IPS-NIHi11 (cell line): ENCODE measurements at regions not wholly inside any gene's neighbourhood (a gene's known extent, or its start where the extent isn't known, plus 50 kb on each side); places are given as distances from the start of the nearest gene placed in this dataset.
"Not testable (repeated sequence)": the region's sequence is repeated elsewhere in the genome, so short reads cannot be mapped to it uniquely, and the experiment has no call there.

Source experiments
- DNase-seq: peaks from one replicate; pipeline ENCODE4 v3.0.0; 2012; ENCODE audit warnings: mixed read lengths, low spot score

GRCh38 chr1:243074224-243074623 lies 180.9 kb downstream of the CEP170 start:
- DNase-seq: not testable (repeated sequence)

GRCh38 chr1:243067056-243067455 lies 188.0 kb downstream of the CEP170 start:
- not testable (repeated sequence) for DNase-seq

GRCh38 chr1:243061965-243062364 lies 193.1 kb downstream of the CEP170 start:
- not testable (repeated sequence) for DNase-seq

- DNase-seq: not testable (repeated sequence)
Measured at GRCh38 chr1:243055510-243055909, 199.6 kb downstream of the CEP170 start.

GRCh38 chr1:243055091-243055490 lies 200.0 kb downstream of the CEP170 start:
- DNase-seq: peak; percentile 0

- DNase-seq: not testable (repeated sequence)
Measured at GRCh38 chr1:243054681-243055080, 200.4 kb downstream of the CEP170 start.

- not testable (repeated sequence) for DNase-seq
Measured at GRCh38 chr1:243053048-243053447, 202.0 kb downstream of the CEP170 start.

- not testable (repeated sequence) for DNase-seq
Measured at GRCh38 chr1:243050613-243051012, 204.5 kb downstream of the CEP170 start.

- DNase-seq: not testable (repeated sequence)
Measured at GRCh38 chr1:243049716-243050115, 205.4 kb downstream of the CEP170 start.

- not testable (repeated sequence) for DNase-seq
Measured at GRCh38 chr1:243021365-243021764, 233.7 kb downstream of the CEP170 start.

GRCh38 chr1:243019030-243019635 lies 235.9 kb downstream of the CEP170 start:
- DNase-seq: not testable (repeated sequence)

- not testable (repeated sequence) for DNase-seq
Measured at GRCh38 chr1:243010719-243011118, 244.4 kb downstream of the CEP170 start.

GRCh38 chr1:243001003-243001402 lies 254.1 kb downstream of the CEP170 start:
- not testable (repeated sequence) for DNase-seq

- not testable (repeated sequence) for DNase-seq
Measured at GRCh38 chr1:242992776-242993175, 262.3 kb downstream of the CEP170 start.

- not testable (repeated sequence) for DNase-seq
Measured at GRCh38 chr1:242985096-242985495, 270.0 kb downstream of the CEP170 start.

- DNase-seq: not testable (repeated sequence)
Measured at GRCh38 chr1:242973341-242973740, 281.7 kb downstream of the CEP170 start.

GRCh38 chr1:242966892-242967291 lies 288.2 kb downstream of the CEP170 start:
- no peak for DNase-seq

- DNase-seq: not testable (repeated sequence)
Measured at GRCh38 chr1:242959397-242959796, 295.7 kb downstream of the CEP170 start.

GRCh38 chr1:242954945-242955344 lies 300.1 kb downstream of the CEP170 start:
- not testable (repeated sequence) for DNase-seq

GRCh38 chr1:242946206-242946605 lies 308.9 kb downstream of the CEP170 start:
- no peak for DNase-seq

- DNase-seq: peak; percentile 6
Measured at GRCh38 chr1:242936725-242937124, 318.4 kb downstream of the CEP170 start.

GRCh38 chr1:242924717-242925116 lies 330.4 kb downstream of the CEP170 start:
- not testable (repeated sequence) for DNase-seq

- DNase-seq: not testable (repeated sequence)
Measured at GRCh38 chr1:242923603-242924002, 331.5 kb downstream of the CEP170 start.

GRCh38 chr1:242914729-242915128 lies 340.4 kb downstream of the CEP170 start:
- not testable (repeated sequence) for DNase-seq
